Activated CD4-positive, CD25-positive, alpha-beta regulatory T cell treated with anti-CD3 and anti-CD28 coated beads, Interleukin-2, amount 50 U/mL, for 72 hours (primary cell): ENCODE measurements at regions not wholly inside any gene's neighbourhood (a gene's known extent, or its start where the extent isn't known, plus 50 kb on each side); places are given as distances from the start of the nearest gene placed in this dataset.

Source experiments
- DNase-seq: peaks from one replicate; pipeline ENCODE4 v3.0.0; 2021

- DNase-seq, result no peak
Measured at GRCh38 chr5:6872441-6873160, 159.4 kb downstream of the TENT4A start.

GRCh38 chr5:6873359-6873758, 160.1 kb downstream of the TENT4A start:
- no peak for DNase-seq

- no peak for DNase-seq
Measured at GRCh38 chr5:6875376-6875775, 162.1 kb downstream of the TENT4A start.

- no peak for DNase-seq
Measured at GRCh38 chr5:6877986-6878828, 165.0 kb downstream of the TENT4A start.

GRCh38 chr5:6885581-6885980, 172.3 kb downstream of the TENT4A start:
- no peak for DNase-seq

DNA sequence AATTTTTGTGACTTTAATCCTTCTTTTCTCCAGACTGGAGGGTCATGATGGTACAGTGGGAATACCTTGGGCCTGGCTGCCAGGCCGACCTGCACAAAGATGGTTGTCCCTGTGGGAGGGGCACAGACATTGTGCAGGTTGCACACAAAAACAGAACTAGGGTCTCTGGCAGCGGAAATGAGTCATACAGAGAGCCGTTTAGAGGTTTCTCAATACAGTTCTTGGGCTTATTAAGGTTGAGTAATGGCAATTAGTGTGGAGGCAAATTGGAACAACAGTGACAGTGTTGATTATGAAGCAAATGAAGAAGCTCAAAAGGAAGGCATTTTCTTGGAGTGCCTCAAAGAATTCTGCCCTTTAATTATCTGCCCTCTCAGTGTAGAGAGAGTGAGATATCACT, 173.6 kb downstream of the TENT4A start:
- DNase-seq, result no peak

- DNase-seq, result no peak
Measured at GRCh38 chr5:6889030-6889429, 175.8 kb downstream of the TENT4A start.

DNA sequence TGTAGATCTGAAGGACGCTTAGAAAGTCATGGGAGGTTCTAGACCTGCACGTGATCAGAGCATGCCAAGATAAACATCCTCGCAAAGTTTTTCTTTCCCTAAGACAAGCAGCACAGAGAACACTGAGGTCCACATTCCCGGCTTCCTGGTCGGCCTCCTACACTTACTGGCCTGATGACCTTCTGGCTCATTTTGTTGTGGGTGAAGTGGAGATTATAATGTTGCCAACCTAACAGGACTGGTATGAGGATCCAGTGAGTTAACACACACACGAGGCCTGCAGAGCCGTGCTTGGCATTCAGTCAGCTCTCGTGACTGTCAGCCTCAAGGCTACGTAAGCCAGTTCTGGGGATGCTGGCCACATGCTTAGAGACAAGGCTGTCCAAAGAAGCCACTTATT, 186.0 kb downstream of the TENT4A start:
- no peak for DNase-seq

- DNase-seq, result no peak
Measured at GRCh38 chr5:6900247-6901227, 187.3 kb downstream of the TENT4A start.

DNA sequence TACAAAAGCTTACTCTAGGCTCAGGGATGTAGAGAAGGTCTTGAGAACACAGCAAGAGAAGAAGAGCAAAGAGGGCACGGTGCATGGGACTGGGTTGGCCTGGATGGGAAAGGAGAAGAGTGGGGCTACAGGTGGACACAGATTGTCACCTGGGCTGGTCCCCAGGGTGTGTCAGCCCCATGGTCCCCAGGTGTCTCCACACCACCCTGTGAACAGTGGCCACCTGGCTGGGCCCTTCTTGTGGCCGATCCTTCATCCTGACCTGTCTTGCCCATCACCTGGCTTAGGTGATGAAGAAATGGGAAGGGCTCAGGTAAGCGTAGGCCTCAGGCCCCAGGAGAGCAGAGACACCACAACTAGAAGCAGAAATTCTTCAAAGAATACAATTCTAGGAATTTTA, 188.9 kb downstream of the TENT4A start:
- no peak for DNase-seq

DNA sequence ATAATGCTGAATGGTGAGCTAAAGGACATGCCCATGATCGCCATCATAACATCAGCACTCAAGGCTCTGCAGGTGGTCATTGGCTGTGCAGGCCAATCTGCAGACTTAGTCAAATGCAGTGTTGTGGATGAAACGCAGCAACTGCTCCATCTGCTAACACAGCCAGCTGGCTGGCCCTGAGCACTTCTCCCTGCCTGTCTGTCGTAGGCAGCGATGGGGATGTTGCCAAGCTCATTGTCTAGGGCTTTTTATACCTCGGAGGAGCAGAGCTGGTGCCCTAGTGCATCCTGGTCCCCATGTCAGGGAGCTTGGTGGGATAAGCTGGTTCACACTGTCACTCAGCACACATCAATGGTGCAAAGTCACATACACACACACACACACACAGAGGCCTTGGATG, 189.4 kb downstream of the TENT4A start:
- no peak for DNase-seq

- DNase-seq, result no peak
Measured at GRCh38 chr5:6903934-6904333, 190.7 kb downstream of the TENT4A start.

DNA sequence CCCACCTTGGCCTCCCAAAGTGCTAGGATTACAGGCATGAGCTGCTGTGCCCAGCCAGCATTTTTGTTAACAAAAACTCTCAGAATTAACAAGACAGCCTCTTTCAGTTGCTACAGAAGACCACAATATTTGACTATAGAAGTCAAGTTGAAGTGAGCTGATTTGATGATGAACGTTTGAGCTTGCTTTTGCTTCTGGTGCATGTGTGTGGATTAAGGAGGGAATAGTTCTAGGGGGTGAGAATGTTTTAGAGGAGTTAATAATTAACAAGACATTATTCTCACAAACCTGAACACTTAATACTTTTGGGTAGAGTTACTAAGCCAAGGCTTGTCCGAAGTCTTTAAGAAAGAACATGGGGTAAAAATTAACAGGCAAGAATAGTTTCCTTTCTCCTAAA, 191.6 kb downstream of the TENT4A start:
- DNase-seq, result no peak

DNA sequence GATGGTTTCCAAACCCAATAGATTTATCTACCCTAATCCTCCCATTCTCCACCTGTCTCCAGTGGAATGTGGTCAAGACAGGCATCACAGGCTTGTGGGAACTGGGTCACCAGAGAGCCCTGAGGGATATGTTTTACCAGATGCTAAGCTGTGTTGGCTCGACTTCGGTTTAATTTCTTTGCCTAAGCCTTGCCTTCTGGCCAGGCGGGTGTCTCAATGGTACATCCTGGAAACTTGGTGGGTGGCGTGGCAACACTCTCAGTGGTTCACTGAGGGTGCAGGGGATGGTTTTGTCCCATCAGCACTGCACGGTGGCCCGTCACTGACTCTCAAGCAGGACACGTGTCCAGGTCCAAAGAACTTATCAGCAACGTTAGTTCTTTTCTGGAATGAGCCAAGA, 192.2 kb downstream of the TENT4A start:
- DNase-seq, result no peak

DNA sequence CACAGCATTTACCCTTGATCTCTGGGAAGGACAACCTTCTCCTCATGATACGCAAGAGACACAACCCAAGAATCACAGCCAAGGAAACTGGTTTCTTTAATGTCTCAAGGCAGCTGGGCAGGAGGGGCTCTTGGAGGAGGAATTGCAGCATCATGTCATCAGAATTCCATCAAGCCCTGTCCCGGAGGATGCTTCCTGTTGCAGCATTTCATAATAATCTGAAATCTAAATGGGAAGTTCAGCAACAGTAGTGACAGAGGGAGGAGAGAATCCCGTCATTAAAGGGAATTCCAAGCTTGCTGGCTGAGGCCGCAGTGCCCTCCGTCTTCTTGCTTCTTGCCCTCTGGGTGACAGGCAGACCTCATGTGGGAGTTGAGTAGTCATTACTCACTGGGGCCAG, 192.7 kb downstream of the TENT4A start:
- no peak for DNase-seq

DNA sequence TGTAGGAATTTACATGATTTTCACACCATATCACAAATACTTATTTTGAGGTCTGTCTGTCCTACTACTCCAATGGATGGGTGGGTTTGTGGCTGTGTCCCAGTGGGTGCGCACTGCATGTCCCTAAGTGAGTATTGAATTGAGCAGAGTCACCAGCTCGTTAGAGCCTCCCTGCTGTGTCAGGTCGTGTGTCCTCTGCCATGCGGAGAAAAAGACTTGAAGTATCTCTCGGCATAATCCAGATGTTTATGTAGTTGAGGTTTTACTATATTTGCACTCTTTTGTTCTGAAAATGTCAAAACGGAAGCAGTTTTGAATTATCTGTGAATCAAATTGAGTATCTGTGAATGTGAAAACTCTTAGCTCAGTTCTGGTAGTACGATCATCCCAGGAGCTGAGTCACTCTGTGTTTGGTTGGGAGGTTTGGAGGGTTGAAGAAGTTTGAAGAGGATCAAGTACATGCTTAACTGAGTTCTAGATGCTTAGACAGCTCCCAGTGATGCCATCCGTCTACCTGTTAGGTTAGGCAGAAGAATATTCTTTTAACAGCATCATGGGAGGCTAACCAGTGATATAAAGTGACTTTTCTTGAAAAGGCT, 194.2 kb downstream of the TENT4A start:
- DNase-seq, result no peak

DNA sequence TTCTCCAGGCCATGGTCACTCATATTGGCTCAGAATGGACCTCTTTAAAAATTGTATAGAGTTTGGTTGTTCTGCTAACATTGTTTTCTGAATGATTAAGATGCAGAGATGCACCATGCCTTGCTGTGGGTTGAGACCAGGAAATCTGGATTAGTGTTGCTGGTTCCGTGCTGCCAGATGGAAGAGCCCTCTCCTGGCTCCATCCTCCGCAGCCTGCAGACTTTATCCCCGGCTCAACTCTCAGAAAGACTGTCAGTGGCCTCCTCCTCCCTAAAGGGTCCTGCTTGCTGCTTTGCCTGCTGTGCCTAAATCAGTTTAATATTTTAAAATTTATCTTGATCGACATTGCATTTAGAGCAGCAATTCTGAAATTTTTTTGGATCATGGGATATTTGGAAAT, 196.7 kb downstream of the TENT4A start:
- no peak for DNase-seq

- DNase-seq, result no peak
Measured at GRCh38 chr5:6910950-6911349, 197.7 kb downstream of the TENT4A start.

DNA sequence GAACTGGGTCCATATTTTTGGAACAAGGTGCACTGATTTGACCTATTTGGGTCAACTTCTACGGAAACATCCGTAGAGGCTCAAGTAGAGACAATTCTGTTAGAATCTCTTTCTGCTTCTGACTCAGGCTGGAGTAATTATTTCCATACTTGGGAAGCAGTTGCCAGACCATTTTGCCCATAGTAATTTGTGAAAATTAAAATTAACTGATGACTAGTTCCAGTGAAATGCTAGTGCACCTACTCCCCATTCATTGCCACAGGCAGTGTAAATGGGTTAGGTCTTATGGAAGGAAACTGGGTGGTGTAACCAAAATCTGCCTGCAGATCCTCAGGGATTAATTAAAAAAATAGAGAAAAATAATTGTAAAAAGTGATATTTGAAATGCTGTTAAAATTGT, 201.1 kb downstream of the TENT4A start:
- DNase-seq, result no peak

GRCh38 chr5:6915574-6915973, 202.3 kb downstream of the TENT4A start:
- no peak for DNase-seq

GRCh38 chr5:6918255-6918654, 205.0 kb downstream of the TENT4A start:
- no peak for DNase-seq

- no peak for DNase-seq
Measured at GRCh38 chr5:6920628-6921256, 207.5 kb downstream of the TENT4A start.
